ENCODE measurements at regions not wholly inside any gene's neighbourhood (a gene's known extent, or its start where the extent isn't known, plus 50 kb on each side); places are given as distances from the start of the nearest gene placed in this dataset.

DNA sequence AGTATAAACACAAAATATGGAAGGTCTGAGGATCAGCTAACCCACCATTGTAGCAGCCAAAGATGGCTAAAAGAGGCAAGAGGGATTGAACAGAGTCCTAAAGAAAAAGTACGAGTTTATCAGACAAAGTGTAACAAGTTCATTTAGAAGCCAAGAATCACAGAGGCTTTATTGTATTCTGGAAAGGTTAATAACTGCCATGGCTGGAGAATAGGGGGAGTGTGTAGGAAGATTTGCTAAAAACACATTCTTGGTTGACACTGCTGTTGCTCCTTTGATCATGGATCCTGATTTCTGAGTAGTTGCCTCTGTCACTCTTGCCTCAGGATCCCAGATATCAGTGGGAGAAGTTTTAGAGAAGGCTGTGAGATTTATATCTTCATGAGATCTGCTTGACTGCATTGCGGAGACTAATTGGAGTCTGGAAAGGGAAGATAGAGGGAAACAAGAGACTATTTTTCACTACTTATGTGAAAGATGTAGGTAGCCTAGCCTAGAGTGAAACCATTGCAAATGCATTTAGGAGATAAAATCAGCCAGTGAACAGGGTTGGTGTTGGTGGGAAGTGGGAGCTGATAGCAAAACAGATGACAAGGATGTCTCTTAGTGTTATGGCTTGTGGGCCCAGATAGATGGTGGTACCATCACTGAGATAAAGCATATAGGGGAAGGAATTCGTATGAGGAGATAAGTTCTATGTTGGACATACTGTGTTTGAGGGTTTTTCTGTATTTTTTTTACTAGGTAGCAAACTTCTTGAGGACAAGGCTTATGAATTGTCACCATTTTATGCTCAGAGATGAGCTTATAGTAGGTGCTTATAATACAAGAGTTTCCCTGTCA, 402.9 kb upstream of the PDE3A start:
- WGBS = 63% methylated on average over 3 of the region's 3 CpGs
- DNase-seq (ENCODE audit: low spot score in 2 of 2) = no peak
- Histone ChIP-seq H3K4me1 (peaks cover 9% of the 10 kb centered on the region), H3K4me3 (no peak overlapping the region), H3K36me3 (no peaks in the 10 kb centered on the region), H3K9me3 (no peaks in the 10 kb centered on the region), H3K27me3 (no peaks in the 10 kb centered on the region), H3K27ac (no peak overlapping the region)
- TF ChIP-seq CTCF (IDR thresholded peaks at IDR 0.05) (no peak), POLR2A (IDR thresholded peaks at IDR 0.05) (no peak), POLR2AphosphoS5 (IDR thresholded peaks at IDR 0.05) (no peak), EP300 (IDR thresholded peaks at IDR 0.05) (no peak)

DNA sequence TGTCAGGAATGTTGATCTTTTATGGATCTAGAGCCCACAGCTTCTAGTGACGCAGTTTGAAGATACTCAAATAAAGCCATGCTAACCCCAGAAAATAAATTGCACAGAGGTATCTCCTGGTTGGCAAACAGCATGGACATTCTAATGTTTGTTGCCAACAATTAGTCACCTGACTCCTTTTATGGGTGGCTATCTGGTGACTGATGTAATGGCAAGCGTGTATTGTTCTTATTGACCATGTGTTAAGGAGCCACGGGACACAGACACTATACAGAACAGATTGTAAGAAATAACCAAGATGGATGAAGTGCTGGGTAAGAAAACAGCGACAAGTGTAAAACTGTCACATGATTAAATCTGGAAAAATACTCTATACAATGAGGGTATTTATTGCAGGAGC, 401.3 kb upstream of the PDE3A start:
- TF ChIP-seq POLR2AphosphoS5 (IDR thresholded peaks at IDR 0.05) = no peak
- no peak for TF ChIP-seq CTCF (IDR thresholded peaks at IDR 0.05)
- no peak for TF ChIP-seq POLR2A (IDR thresholded peaks at IDR 0.05)

DNA sequence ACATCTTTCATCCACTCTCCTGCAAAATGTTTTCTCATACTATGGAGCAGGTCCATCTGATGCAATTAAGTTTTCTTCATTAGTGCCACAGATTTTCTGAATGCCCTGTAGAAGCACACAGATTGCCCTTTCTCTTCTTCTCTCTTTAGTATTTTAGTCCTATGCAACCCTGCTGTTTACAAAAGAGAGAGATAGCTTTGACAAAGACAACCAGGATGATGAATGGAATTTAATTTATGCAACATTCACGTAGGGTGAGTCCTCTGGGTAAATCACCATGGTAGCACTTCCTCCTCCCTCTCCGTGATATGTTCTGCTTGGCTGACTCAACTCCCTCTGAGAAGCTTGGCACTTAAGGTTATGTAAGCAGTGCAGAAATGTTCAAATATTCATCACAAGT, 400.9 kb upstream of the PDE3A start:
- TF ChIP-seq CTCF (IDR thresholded peaks at IDR 0.05) (no peak), EP300 (IDR thresholded peaks at IDR 0.05) (no peak), POLR2AphosphoS5 (IDR thresholded peaks at IDR 0.05) (no peak), POLR2A (IDR thresholded peaks at IDR 0.05) (no peak)
- H3K4me1 ChIP-seq = peaks cover 9% of the 10 kb centered on the region
- no peaks in the 10 kb centered on the region for H3K36me3 ChIP-seq
- WGBS = 3% methylated on average over 2 of the region's 2 CpGs
- H3K4me3 ChIP-seq = no peak overlapping the region
- no peaks in the 10 kb centered on the region for H3K27me3 ChIP-seq
- DNase-seq (ENCODE audit: low spot score in 2 of 2) = no peak
- H3K9me3 ChIP-seq = no peaks in the 10 kb centered on the region
- no peak overlapping the region for H3K27ac ChIP-seq

More for the DNA sequence above, 401.3 kb upstream of the PDE3A start:
- Histone ChIP-seq H3K4me1 (peaks cover 9% of the 10 kb centered on the region), H3K27ac (no peak overlapping the region), H3K4me3 (no peak overlapping the region), H3K27me3 (no peaks in the 10 kb centered on the region), H3K9me3 (no peaks in the 10 kb centered on the region), H3K36me3 (no peaks in the 10 kb centered on the region)
- DNase-seq (ENCODE audit: low spot score in 2 of 2) = no peak
- WGBS = 84% methylated on average over 4 of the region's 4 CpGs

DNA sequence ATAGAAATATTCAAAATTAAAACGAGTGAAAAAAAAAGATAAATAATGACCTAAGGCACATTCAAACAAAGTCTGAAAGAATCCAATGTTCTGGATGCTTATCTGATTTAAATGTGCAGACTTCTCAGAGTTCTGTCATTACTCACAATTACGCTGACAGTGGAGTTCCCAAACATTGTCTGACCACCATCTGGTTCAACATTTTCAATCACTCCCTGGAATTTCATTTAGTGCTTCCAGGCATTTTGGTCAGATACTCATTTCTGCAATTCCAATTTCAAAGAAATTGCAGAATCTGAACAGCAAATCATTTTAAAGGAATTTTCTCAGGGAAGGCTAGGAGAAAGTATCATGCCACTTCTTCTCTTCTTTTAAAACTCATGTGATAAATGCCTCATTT, 398.2 kb upstream of the PDE3A start:
- Histone ChIP-seq H3K27me3 (no peaks in the 10 kb centered on the region), H3K27ac (no peak overlapping the region), H3K9me3 (no peaks in the 10 kb centered on the region), H3K36me3 (no peaks in the 10 kb centered on the region), H3K4me1 (peaks cover 9% of the 10 kb centered on the region), H3K4me3 (no peak overlapping the region)
- DNase-seq (ENCODE audit: low spot score in 2 of 2) = no peak
- 35% methylated on average over 2 of the region's 2 CpGs for WGBS
- TF ChIP-seq EP300 (IDR thresholded peaks at IDR 0.05) = no peak
- TF ChIP-seq POLR2AphosphoS5 (IDR thresholded peaks at IDR 0.05) = no peak
- no peak for TF ChIP-seq POLR2A (IDR thresholded peaks at IDR 0.05)
- no peak for TF ChIP-seq CTCF (IDR thresholded peaks at IDR 0.05)

DNA sequence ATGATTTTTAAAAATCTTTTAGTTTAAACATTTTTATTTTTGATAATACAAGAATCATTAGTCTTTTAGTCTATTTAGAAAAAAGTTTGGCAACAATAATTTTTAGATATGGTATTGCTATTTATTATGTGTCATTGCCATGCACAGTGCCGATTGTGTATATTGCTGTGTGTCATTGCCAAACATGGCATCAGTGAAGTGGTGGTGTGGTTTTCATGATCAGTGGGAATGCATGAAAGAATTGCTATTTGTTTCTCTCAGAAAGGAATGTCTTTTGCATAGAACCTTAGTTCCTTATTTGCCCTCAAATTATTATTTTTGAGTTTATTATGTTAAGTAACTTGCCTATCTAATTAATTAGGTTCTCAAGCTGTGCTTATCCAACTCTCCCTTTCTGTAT, 397.5 kb upstream of the PDE3A start:
- Histone ChIP-seq H3K27me3 (no peaks in the 10 kb centered on the region), H3K4me1 (peaks cover 9% of the 10 kb centered on the region), H3K27ac (no peak overlapping the region), H3K4me3 (no peak overlapping the region), H3K9me3 (no peaks in the 10 kb centered on the region), H3K36me3 (no peaks in the 10 kb centered on the region)
- no peak for DNase-seq (ENCODE audit: low spot score in 2 of 2)
- no peak for TF ChIP-seq CTCF (IDR thresholded peaks at IDR 0.05)
- TF ChIP-seq POLR2AphosphoS5 (IDR thresholded peaks at IDR 0.05) = no peak
- no peak for TF ChIP-seq POLR2A (IDR thresholded peaks at IDR 0.05)
- TF ChIP-seq EP300 (IDR thresholded peaks at IDR 0.05) = no peak
- WGBS = 70% methylated on average over 1 of the region's 1 CpG

Data from suprapubic skin (tissue), 4 donors.